NCI-H2196 treated with DMSO at 0.1 percent for 48 hours (cell line): ENCODE measurements at regions not wholly inside any gene's neighbourhood (a gene's known extent, or its start where the extent isn't known, plus 50 kb on each side); places are given as distances from the start of the nearest gene placed in this dataset.

Experiments used
- DNase-seq: peaks from one replicate; lab custom pipeline; 2025; ENCODE audit not compliant: unreplicated experiment; lab: John Stamatoyannopoulos, UW

GRCh38 chr7:33750177-33750576, 155.2 kb upstream of the BMPER start:
- no peak for DNase-seq

DNA sequence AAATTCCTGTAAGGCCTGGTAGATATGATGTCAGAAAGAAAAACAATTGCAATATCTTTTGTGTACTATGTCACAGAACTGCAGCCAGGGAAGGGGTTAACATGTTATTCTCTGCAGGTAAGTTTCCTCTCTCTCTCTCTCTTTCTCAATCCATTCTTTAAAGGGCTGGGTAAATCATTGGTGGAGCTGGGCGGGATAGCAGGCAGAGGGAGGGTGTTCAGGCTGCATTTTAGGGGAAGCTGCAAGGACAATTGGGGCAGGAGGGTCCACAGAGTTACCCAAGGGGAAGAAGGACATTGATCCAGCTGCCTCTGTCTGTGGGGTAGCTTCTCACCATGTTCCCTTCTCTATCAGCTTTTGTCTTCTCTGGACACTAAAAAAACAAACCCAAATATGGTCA, 153.9 kb upstream of the BMPER start:
- DNase-seq: no peak

- DNase-seq: no peak
Observed at GRCh38 chr7:33753881-33754525, 151.3 kb upstream of the BMPER start.

- DNase-seq: no peak
Observed at GRCh38 chr7:33754933-33755928, 150.1 kb upstream of the BMPER start.

GRCh38 chr7:33757050-33757449, 148.3 kb upstream of the BMPER start:
- no peak for DNase-seq

DNA sequence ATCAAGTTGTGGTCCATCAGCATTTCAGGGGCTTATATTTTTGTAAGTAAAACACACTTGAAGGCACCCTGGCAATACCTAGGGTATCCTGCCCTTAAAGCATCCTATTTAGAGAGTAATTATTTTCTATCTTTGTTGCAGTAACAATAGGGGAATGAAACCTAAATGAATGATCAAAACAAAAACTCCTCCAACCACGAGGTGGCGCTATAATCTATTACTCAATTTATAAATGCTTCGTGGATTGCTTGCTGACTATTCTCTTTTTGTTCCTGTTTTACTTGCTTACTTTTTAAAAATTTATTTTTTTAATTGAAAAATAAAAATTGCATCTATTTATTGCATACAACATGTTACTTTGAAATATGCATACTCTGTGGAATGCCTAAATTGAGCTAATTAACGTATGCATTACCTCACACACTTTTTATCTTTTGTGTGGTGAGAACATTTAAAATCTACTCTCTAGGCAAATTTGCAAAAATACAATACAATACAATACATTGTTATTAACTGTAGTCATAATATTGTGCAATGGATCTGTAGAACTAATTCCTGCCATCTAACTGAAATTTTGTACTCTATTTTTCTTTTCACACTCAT, 147.7 kb upstream of the BMPER start:
- no peak for DNase-seq

GRCh38 chr7:33760146-33760545, 145.2 kb upstream of the BMPER start:
- DNase-seq: no peak

DNA sequence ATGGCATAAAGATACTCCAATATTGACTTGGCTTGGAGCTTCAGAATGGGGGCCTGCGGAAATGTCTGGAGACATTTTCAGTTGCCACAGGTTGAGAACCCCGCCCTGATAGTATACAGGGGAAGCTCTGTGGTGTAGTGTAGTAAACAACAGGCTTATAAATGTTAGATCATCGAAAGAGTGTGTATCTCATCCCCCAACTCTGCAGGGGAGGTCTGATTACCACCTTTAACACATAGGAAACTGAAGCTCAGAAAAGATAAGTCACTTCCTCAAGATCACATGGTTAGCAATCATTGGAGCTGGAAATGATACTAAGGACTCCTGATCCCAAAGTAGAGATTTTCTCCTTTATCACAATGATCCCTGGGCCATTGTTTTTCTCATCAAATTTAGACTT, 144.5 kb upstream of the BMPER start:
- DNase-seq: no peak

DNA sequence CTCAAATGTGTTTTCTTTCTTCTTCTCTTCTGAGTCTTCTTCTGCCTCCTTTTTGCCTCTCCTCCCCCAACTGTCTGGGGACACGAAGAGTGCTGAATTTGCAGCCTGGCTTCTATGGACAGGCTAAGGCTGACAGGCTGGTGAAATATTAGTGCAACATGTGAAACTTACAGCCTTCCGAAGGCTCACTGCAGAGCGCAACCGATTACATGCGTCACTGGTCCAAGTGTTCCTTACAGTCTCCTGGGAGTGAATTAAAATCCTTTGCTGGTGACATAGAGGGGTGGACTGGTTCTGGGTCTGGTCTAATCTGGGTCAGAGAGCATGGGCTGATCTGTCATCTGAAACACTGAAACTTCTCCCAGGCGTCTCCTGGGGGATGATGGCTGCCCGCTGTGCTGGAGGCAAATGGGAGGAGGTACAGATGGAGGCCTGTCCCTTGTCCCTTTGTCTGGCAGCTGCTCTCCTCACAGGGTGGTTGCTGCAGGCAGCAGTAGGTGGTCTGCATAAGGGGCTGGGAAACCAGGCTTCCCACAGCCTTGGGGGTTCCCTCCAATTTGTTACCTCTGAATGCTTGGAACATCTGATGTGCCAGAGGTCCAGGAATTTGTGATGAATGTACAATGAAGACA, 143.8 kb upstream of the BMPER start:
- no peak for DNase-seq

DNA sequence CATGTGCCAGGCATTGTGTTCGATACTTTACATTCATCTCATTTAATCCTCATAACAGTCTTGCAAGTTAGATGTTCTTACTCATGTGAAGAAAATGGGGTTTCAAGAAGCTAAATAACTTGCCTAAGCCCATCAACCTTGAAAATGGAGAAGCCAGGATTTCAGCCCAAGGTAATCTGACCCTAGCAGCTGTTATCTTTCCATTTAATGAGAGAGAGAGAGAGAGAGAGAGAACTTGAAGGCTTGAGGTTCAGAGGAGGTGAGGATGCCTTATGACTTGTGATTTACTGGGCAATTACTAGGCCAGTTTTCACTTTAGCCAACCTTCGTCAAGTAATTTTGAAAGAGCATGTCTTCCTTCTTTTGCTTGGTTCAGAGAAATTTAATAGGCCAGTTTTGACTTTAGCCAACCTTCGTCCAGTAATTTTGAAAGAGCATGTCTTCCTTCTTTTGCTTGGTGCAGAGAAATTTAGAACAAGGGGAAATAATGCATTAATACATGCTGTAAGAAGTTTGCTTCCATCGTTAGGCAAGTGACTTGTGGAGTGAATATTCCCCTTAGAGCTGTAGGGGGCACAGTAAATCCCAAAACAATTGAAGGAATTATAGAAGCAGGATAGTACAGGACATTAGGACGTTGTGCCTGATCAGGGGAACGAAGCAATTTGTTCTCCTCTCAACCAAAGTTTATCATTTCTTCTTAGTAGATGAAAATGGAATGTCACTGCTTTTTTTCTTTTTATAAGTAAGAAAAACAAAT, 143.0 kb upstream of the BMPER start:
- no peak for DNase-seq

- DNase-seq: no peak
Observed at GRCh38 chr7:33762911-33763306, 142.4 kb upstream of the BMPER start.

GRCh38 chr7:33764752-33765451, 140.4 kb upstream of the BMPER start:
- DNase-seq: no peak

- no peak for DNase-seq
Observed at GRCh38 chr7:33766405-33766804, 138.9 kb upstream of the BMPER start.

GRCh38 chr7:33769930-33770329, 135.4 kb upstream of the BMPER start:
- DNase-seq: no peak

DNA sequence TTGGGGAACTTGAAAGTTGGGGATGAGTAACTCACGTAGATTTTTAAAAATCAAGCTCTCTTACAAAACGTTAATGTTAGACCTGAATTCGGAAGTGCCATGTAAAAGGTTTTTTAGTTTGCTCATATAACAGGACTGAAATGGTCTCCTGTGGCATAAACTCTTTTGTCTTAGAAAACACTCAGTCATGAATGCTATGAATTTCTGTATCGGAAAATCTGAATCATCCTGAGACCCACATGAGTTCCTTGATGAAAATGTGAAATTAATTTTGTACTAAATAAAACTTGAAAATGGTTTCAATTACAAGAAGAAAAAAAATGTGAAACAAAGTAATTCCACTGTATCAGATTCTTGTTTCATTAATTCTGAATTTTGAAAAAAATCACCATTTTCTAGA, 134.8 kb upstream of the BMPER start:
- no peak for DNase-seq

DNA sequence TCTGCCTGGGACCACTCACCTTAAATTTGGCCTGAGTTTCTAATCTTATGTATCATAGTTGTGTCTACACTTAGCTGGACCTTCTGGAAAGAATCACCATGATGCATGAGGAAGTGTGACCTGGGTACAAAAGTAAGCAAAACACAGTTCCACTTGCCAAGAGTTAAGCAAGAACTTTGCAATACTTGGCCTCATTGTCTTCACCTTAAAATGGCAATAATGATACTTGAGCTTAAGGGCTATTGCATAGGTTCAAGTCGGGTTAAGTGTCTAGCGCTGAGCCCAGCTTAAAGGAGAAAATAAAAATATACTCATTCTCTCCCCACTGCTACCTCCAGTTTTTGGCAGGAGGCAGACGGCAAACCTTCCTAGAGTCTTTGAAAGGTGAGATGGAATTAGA, 133.9 kb upstream of the BMPER start:
- DNase-seq: no peak

DNA sequence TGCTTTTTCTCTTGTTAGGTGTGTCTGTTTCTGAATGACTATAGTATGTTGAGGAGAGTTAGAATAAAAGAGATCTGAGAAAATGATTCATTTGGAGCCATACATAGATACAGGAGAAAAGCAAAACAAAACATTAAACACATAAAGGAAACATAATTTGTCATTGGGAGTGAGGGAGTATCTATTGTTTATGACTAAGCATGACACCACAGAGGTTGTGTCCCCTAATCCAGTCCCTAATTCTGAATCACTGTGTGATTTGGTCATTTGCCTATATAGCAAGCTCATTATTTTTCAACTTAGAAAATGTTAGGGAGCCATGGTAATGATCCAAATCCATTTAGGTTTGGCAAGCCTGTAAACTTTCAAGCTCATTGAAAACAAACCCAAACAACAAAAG, 132.3 kb upstream of the BMPER start:
- DNase-seq: no peak

GRCh38 chr7:33774762-33775523, 130.4 kb upstream of the BMPER start:
- no peak for DNase-seq

DNA sequence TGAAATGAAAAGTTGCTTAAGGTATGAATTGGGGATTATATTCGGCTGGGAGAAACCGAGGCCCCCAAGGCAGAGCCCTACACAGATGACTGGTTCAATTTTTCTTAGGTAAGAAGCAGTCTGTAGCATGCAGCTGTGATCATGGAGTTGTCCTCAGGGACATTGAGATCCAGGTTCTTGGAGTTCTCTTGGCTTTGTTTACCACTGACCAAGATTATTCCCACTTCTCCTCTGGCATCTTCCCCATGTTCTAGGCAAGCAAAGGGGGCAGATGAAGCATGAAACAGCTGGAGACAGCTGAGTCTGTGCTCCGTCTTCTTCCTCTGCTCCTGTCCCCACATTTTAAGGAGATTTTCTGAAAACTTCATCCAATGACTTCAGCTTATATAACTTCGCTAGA, 129.5 kb upstream of the BMPER start:
- DNase-seq: no peak
